ENCODE measurements at regions not wholly inside any gene's neighbourhood (a gene's known extent, or its start where the extent isn't known, plus 50 kb on each side); places are given as distances from the start of the nearest gene placed in this dataset.
"Not testable (repeated sequence)": the region's sequence is repeated elsewhere in the genome, so short reads cannot be mapped to it uniquely, and the experiment has no call there.

GRCh38 chr2:207334624-207335371 lies 169.1 kb upstream of the KLF7 start:
- Histone ChIP-seq H3K27me3 (ENCODE audit: low read depth, low read length) (no peaks in the 10 kb centered on the region), H3K36me3 (ENCODE audit: control insufficient read depth in 1 of 2, insufficient read depth in 2 of 2, low read length in 2 of 2) (peaks cover 0 to 12% of the 10 kb centered on the region in 2 donors), H3K27ac (ENCODE audit: low read length) (peak overlapping the region; percentile 82), H3K9me3 (ENCODE audit: control insufficient read depth in 1 of 2, low read length in 2 of 2) (no peaks in the 10 kb centered on the region), H3K4me1 (ENCODE audit: control insufficient read depth in 1 of 2, insufficient read depth in 2 of 2, low read length in 2 of 2) (peaks cover 0 to 6% of the 10 kb centered on the region in 2 donors), H3K4me3 (ENCODE audit: low read depth in 1 of 2, low read length in 2 of 2) (peak overlapping the region; percentile 16 to 20)

DNA sequence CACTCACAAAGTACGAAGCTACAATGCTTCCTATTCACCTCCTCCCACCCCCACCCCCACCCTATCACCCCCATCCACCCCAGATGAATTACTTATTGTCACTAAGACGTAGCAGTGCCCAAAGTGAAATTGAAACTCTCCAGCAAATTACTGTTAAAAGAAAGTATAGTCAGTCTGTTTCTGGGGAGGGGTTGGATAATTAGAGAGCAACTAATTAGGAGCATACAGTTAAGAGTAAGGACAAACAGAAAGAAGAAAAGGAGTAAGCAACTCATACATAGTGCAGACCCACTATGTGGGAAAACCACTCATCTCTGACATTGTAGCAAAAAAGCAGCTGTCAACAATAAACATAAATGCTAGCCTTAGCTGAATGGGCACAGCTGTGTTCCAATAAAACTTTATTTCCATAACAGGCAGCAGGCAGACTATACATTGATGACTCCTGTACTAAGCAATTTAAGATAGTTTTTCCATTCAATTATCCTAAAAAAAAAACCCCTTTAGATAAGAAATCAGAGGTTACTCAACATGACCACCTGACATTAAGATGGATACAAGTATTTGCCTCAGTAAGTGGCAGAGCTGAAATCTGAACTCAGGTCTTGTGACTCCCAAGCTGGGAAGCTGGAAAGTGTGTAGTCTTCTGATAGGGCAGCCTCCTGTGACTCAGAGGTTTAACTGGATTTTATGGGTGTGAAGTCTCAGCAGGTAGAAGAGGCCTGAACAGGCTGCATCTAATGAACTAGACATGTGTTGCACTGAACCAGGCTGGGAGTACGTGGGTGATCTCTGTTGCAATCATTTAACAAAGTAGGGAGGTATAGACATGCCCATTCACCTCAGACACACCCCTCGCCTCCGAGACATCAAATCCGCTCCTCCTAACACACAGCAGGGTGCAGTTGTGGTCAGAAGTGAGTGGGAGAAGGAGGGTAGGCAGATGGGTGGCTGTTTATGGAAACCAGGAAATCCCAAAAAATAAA lies 171.8 kb upstream of the KLF7 start:
- peaks cover 0 to 6% of the 10 kb centered on the region in 2 donors for H3K4me1 ChIP-seq (ENCODE audit: control insufficient read depth in 1 of 2, insufficient read depth in 2 of 2, low read length in 2 of 2)
- H3K27me3 ChIP-seq (ENCODE audit: low read depth, low read length): no peaks in the 10 kb centered on the region
- H3K4me3 ChIP-seq (ENCODE audit: low read depth in 1 of 2, low read length in 2 of 2): no peak overlapping the region
- peaks cover 0 to 12% of the 10 kb centered on the region in 2 donors for H3K36me3 ChIP-seq (ENCODE audit: control insufficient read depth in 1 of 2, insufficient read depth in 2 of 2, low read length in 2 of 2)
- H3K9me3 ChIP-seq (ENCODE audit: control insufficient read depth in 1 of 2, low read length in 2 of 2): no peaks in the 10 kb centered on the region
- no peak overlapping the region for H3K27ac ChIP-seq (ENCODE audit: low read length)

- Histone ChIP-seq H3K36me3 (ENCODE audit: control insufficient read depth in 1 of 2, insufficient read depth in 2 of 2, low read length in 2 of 2) (peaks cover 0 to 12% of the 10 kb centered on the region in 2 donors), H3K4me1 (ENCODE audit: control insufficient read depth in 1 of 2, insufficient read depth in 2 of 2, low read length in 2 of 2) (peaks cover 0 to 6% of the 10 kb centered on the region in 2 donors), H3K9me3 (ENCODE audit: control insufficient read depth in 1 of 2, low read length in 2 of 2) (no peaks in the 10 kb centered on the region), H3K27ac (ENCODE audit: low read length) (no peak overlapping the region), H3K4me3 (ENCODE audit: low read depth in 1 of 2, low read length in 2 of 2) (no peak overlapping the region), H3K27me3 (ENCODE audit: low read depth, low read length) (no peaks in the 10 kb centered on the region)
Observed at GRCh38 chr2:207338220-207338607, 172.5 kb upstream of the KLF7 start.

DNA sequence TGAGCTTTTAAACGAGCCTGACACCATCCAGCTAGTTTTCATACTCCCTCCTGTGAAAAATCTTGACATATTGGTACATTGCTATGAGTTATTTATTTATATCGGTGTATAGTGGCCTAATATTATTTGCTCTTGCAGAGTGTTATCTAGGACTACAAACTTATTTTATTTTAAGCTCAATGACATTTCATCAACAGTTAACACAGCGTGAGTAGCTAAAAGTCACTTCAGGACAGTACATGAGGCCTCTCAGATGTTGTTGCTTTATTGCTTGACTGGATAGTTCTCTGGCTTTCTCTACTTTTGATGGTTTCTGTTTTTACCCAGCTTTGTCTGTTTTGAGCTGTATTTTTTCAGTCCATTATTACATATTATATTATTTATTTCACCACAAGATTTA lies 172.9 kb upstream of the KLF7 start:
- Histone ChIP-seq H3K9me3 (ENCODE audit: control insufficient read depth in 1 of 2, low read length in 2 of 2) (no peaks in the 10 kb centered on the region), H3K27me3 (ENCODE audit: low read depth, low read length) (no peaks in the 10 kb centered on the region), H3K4me1 (ENCODE audit: control insufficient read depth in 1 of 2, insufficient read depth in 2 of 2, low read length in 2 of 2) (peaks cover 0 to 6% of the 10 kb centered on the region in 2 donors), H3K4me3 (ENCODE audit: low read depth in 1 of 2, low read length in 2 of 2) (no peak overlapping the region), H3K27ac (ENCODE audit: low read length) (no peak overlapping the region), H3K36me3 (ENCODE audit: control insufficient read depth in 1 of 2, insufficient read depth in 2 of 2, low read length in 2 of 2) (peaks cover 0 to 12% of the 10 kb centered on the region in 2 donors)

GRCh38 chr2:207341112-207341750 lies 175.5 kb upstream of the KLF7 start:
- no peaks in the 10 kb centered on the region for H3K27me3 ChIP-seq (ENCODE audit: low read depth, low read length)

DNA sequence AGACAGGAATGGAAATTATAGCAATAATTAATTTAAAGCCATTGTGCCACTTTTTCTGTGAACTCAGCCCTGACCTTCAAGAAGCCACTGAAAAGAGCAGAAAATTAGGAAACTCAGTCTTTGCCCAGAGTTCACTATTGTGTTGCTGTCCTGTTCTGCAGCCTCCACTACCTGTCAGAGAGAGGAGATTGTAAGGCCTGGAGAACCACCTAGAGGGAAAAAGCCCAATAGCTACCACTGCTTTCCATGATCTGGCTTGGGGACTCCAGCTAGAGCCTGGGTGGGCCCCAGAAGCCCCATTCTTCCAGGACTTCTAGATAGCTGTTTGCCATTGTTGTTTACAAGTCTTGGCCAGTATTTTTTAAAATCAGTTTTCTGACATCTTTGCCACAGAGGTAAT lies 176.1 kb upstream of the KLF7 start:
- no peak overlapping the region for H3K4me3 ChIP-seq (ENCODE audit: low read depth in 1 of 2, low read length in 2 of 2)
- no peaks in the 10 kb centered on the region for H3K4me1 ChIP-seq (ENCODE audit: control insufficient read depth in 1 of 2, insufficient read depth in 2 of 2, low read length in 2 of 2)
- no peaks in the 10 kb centered on the region for H3K36me3 ChIP-seq (ENCODE audit: control insufficient read depth in 1 of 2, insufficient read depth in 2 of 2, low read length in 2 of 2)
- H3K27ac ChIP-seq (ENCODE audit: low read length): no peak overlapping the region
- no peaks in the 10 kb centered on the region for H3K9me3 ChIP-seq (ENCODE audit: control insufficient read depth in 1 of 2, low read length in 2 of 2)
- H3K27me3 ChIP-seq (ENCODE audit: low read depth, low read length): no peaks in the 10 kb centered on the region

More at GRCh38 chr2:207341112-207341750, 175.5 kb upstream of the KLF7 start:
- no peaks in the 10 kb centered on the region for H3K9me3 ChIP-seq (ENCODE audit: control insufficient read depth in 1 of 2, low read length in 2 of 2)
- H3K4me3 ChIP-seq (ENCODE audit: low read depth in 1 of 2, low read length in 2 of 2): no peak overlapping the region
- no peaks in the 10 kb centered on the region for H3K36me3 ChIP-seq (ENCODE audit: control insufficient read depth in 1 of 2, insufficient read depth in 2 of 2, low read length in 2 of 2)
- no peaks in the 10 kb centered on the region for H3K4me1 ChIP-seq (ENCODE audit: control insufficient read depth in 1 of 2, insufficient read depth in 2 of 2, low read length in 2 of 2)
- H3K27ac ChIP-seq (ENCODE audit: low read length): no peak overlapping the region

GRCh38 chr2:207344596-207345394 lies 179.0 kb upstream of the KLF7 start:
- not testable (repeated sequence) for H3K27me3 ChIP-seq (ENCODE audit: low read depth, low read length); H3K9me3 ChIP-seq (ENCODE audit: control insufficient read depth in 1 of 2, low read length in 2 of 2)

GRCh38 chr2:207351171-207351570 lies 178.6 kb upstream of the CREB1 start:
- Histone ChIP-seq H3K27me3 (ENCODE audit: low read depth, low read length) (no peaks in the 10 kb centered on the region), H3K27ac (ENCODE audit: low read length) (no peak overlapping the region), H3K4me3 (ENCODE audit: low read depth in 1 of 2, low read length in 2 of 2) (no peak overlapping the region), H3K9me3 (ENCODE audit: control insufficient read depth in 1 of 2, low read length in 2 of 2) (peaks cover 0 to 3% of the 10 kb centered on the region in 2 donors), H3K36me3 (ENCODE audit: control insufficient read depth in 1 of 2, insufficient read depth in 2 of 2, low read length in 2 of 2) (no peaks in the 10 kb centered on the region), H3K4me1 (ENCODE audit: control insufficient read depth in 1 of 2, insufficient read depth in 2 of 2, low read length in 2 of 2) (no peaks in the 10 kb centered on the region)

More at GRCh38 chr2:207344596-207345394, 179.0 kb upstream of the KLF7 start:
- H3K36me3 ChIP-seq (ENCODE audit: control insufficient read depth in 1 of 2, insufficient read depth in 2 of 2, low read length in 2 of 2); H3K4me3 ChIP-seq (ENCODE audit: low read depth in 1 of 2, low read length in 2 of 2); H3K27ac ChIP-seq (ENCODE audit: low read length); H3K4me1 ChIP-seq (ENCODE audit: control insufficient read depth in 1 of 2, insufficient read depth in 2 of 2, low read length in 2 of 2): not testable (repeated sequence)

- Histone ChIP-seq H3K27me3 (ENCODE audit: low read depth, low read length) (no peaks in the 10 kb centered on the region), H3K27ac (ENCODE audit: low read length) (no peak overlapping the region)
Observed at GRCh38 chr2:207352978-207353671, 176.6 kb upstream of the CREB1 start.

GRCh38 chr2:207353836-207354235 lies 175.9 kb upstream of the CREB1 start:
- no peaks in the 10 kb centered on the region for H3K9me3 ChIP-seq (ENCODE audit: control insufficient read depth in 1 of 2, low read length in 2 of 2)
- H3K27me3 ChIP-seq (ENCODE audit: low read depth, low read length): no peaks in the 10 kb centered on the region
- no peaks in the 10 kb centered on the region for H3K4me1 ChIP-seq (ENCODE audit: control insufficient read depth in 1 of 2, insufficient read depth in 2 of 2, low read length in 2 of 2)
- no peak overlapping the region for H3K4me3 ChIP-seq (ENCODE audit: low read depth in 1 of 2, low read length in 2 of 2)
- no peaks in the 10 kb centered on the region for H3K36me3 ChIP-seq (ENCODE audit: control insufficient read depth in 1 of 2, insufficient read depth in 2 of 2, low read length in 2 of 2)
- H3K27ac ChIP-seq (ENCODE audit: low read length): no peak overlapping the region

More at GRCh38 chr2:207352978-207353671, 176.6 kb upstream of the CREB1 start:
- no peak overlapping the region for H3K4me3 ChIP-seq (ENCODE audit: low read depth in 1 of 2, low read length in 2 of 2)
- no peaks in the 10 kb centered on the region for H3K9me3 ChIP-seq (ENCODE audit: control insufficient read depth in 1 of 2, low read length in 2 of 2)
- H3K4me1 ChIP-seq (ENCODE audit: control insufficient read depth in 1 of 2, insufficient read depth in 2 of 2, low read length in 2 of 2): no peaks in the 10 kb centered on the region
- no peaks in the 10 kb centered on the region for H3K36me3 ChIP-seq (ENCODE audit: control insufficient read depth in 1 of 2, insufficient read depth in 2 of 2, low read length in 2 of 2)

All from muscle layer of duodenum (tissue), 2 donors.